Trophoblast cell (in vitro differentiated cells and primary cell): ENCODE measurements at regions not wholly inside any gene's neighbourhood (a gene's known extent, or its start where the extent isn't known, plus 50 kb on each side); places are given as distances from the start of the nearest gene placed in this dataset.
"Not testable (repeated sequence)": the region's sequence is repeated elsewhere in the genome, so short reads cannot be mapped to it uniquely, and the experiment has no call there.

Experiments used
- DNase-seq, 2 donors: peaks; one replicate each; pipeline ENCODE4 v3.0.0-alpha.2; 2016
- H2AFZ ChIP-seq: 2 replicates; pipeline ENCODE4 v1.6.1; 2013; ENCODE audit warnings: low read length, moderate library complexity, mild to moderate bottlenecking; ENCODE audit not compliant: insufficient read depth, poor library complexity
- H2AK5ac ChIP-seq: 2 replicates; pipeline ENCODE4 v1.6.1; 2013; ENCODE audit warnings: mild to moderate bottlenecking, low read length
- H2BK120ac ChIP-seq: 2 replicates; pipeline ENCODE4 v1.6.1; 2013; ENCODE audit warnings: low read length, mild to moderate bottlenecking, moderate library complexity; ENCODE audit not compliant: insufficient read depth, poor library complexity
- H2BK12ac ChIP-seq: 2 replicates; pipeline ENCODE4 v1.6.1; 2013; ENCODE audit warnings: mild to moderate bottlenecking, low read length, moderate library complexity
- H2BK5ac ChIP-seq: 2 replicates; pipeline ENCODE4 v1.6.1; 2013; ENCODE audit warnings: low read length, low read depth, moderate library complexity, mild to moderate bottlenecking; ENCODE audit not compliant: poor library complexity
- H3K14ac ChIP-seq: 2 replicates; pipeline ENCODE4 v1.6.1; 2013; ENCODE audit warnings: mild to moderate bottlenecking, low read length
- H3K18ac ChIP-seq: 2 replicates; pipeline ENCODE4 v1.6.1; 2013; ENCODE audit warnings: mild to moderate bottlenecking, low read length
- H3K23ac ChIP-seq: 2 replicates; pipeline ENCODE4 v1.6.1; 2013; ENCODE audit warnings: low read length
- H3K27ac ChIP-seq: 2 replicates; pipeline ENCODE4 v1.5.1; 2013; ENCODE audit warnings: low read depth, mild to moderate bottlenecking, inconsistent platforms, low read length, moderate library complexity
- H3K27me3 ChIP-seq: 2 replicates; pipeline ENCODE4 v1.6.1; 2013; ENCODE audit warnings: inconsistent platforms, mild to moderate bottlenecking, low read length, moderate library complexity; ENCODE audit not compliant: insufficient read depth
- H3K36me3 ChIP-seq, 2 experiments: 1 replicate in 1 of 2; 2 replicates in 1 of 2; pipeline ENCODE4 v1.6.1; 2013; ENCODE audit warnings: low read length in 2 of 2, mild to moderate bottlenecking in 2 of 2, moderate library complexity in 1 of 2; ENCODE audit not compliant: insufficient read depth in 2 of 2, control insufficient read depth in 1 of 2
- H3K4ac ChIP-seq: 2 replicates; pipeline ENCODE4 v1.6.1; 2013; ENCODE audit warnings: low read depth, mild to moderate bottlenecking, low read length, moderate library complexity
- H3K4me1 ChIP-seq, 2 experiments: 1 replicate in 1 of 2; 2 replicates in 1 of 2; pipeline ENCODE4 v1.6.1; 2013; ENCODE audit warnings: low read length in 2 of 2, mild to moderate bottlenecking in 2 of 2, moderate library complexity in 1 of 2; ENCODE audit not compliant: insufficient read depth in 2 of 2, control insufficient read depth in 1 of 2
- H3K4me2 ChIP-seq: 2 replicates; pipeline ENCODE4 v1.6.1; 2013; ENCODE audit warnings: inconsistent platforms, mild to moderate bottlenecking, low read length, moderate library complexity
- H3K4me3 ChIP-seq: 2 replicates; pipeline ENCODE4 v1.5.1; 2013; ENCODE audit warnings: mild to moderate bottlenecking, low read depth, low read length, inconsistent platforms
- H3K79me1 ChIP-seq: one replicate; pipeline ENCODE4 v1.6.1; 2013; ENCODE audit warnings: low read length
- H3K79me2 ChIP-seq: 2 replicates; pipeline ENCODE4 v1.6.1; 2013; ENCODE audit warnings: low read length, mild to moderate bottlenecking; ENCODE audit not compliant: control insufficient read depth, insufficient read depth, poor library complexity
- H3K9ac ChIP-seq: 2 replicates; pipeline ENCODE4 v1.6.1; 2013; ENCODE audit warnings: mild to moderate bottlenecking, low read length
- H3K9me3 ChIP-seq: 2 replicates; pipeline ENCODE4 v1.6.1; 2013; ENCODE audit warnings: low read depth, mild to moderate bottlenecking, control low read depth, inconsistent platforms, low read length; ENCODE audit not compliant: insufficient read depth
- H4K12ac ChIP-seq: 2 replicates; pipeline ENCODE4 v1.6.1; 2013; ENCODE audit warnings: low read depth, mild to moderate bottlenecking, low read length, moderate library complexity
- H4K8ac ChIP-seq: 2 replicates; pipeline ENCODE4 v1.6.1; 2013; ENCODE audit warnings: low read depth, mild to moderate bottlenecking, low read length, moderate library complexity
- H4K91ac ChIP-seq: one replicate; pipeline ENCODE4 v1.6.1; 2013; ENCODE audit warnings: low read depth, mild to moderate bottlenecking, low read length, moderate library complexity
- WGBS: extraction: QIAGEN DNeasy Blood & Tissue Kit; methylation state at CpG from one replicate; pipeline ENCODE4 v1.1.7; 2013; ENCODE audit warnings: missing lambda C conversion rate; ENCODE audit not compliant: insufficient read length, insufficient coverage; ENCODE audit errors: extremely low coverage; 5-methylcytosine and 5-hydroxymethylcytosine counted together

DNA sequence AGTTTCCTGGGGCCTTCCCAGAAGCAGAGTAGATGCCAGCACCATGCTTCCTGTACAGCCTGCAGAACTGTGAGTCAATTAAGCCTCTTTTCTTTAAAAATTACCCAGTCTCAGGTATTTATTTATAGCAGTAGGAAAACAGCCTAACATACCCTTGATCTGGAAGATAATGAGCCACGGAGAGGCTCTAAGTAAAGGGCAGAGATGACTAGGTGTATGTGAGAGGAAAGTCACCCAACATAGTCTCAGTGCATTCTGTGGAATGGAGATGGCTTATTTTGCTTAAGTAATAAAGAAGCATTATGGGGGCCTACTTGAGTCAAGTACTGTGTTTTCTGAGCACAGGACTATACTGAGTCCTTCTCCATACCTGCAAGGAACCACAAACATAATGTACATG, 199.5 kb downstream of the CPEB2 start:
- Histone ChIP-seq H3K14ac (no peak overlapping the region), H3K27me3 (no peaks in the 10 kb centered on the region), H3K4me3 (no peak overlapping the region), H3K79me1 (no peaks in the 10 kb centered on the region), H2AFZ (no peak overlapping the region), H3K4me2 (no peak overlapping the region), H3K9me3 (no peaks in the 10 kb centered on the region), H3K79me2 (no peaks in the 10 kb centered on the region), H3K4me1 (no peaks in the 10 kb centered on the region), H3K23ac (no peak overlapping the region), H4K91ac (no peak overlapping the region), H2AK5ac (no peak overlapping the region), H4K12ac (no peak overlapping the region), H3K18ac (no peak overlapping the region), H3K27ac (no peak overlapping the region), H2BK12ac (no peak overlapping the region), H2BK120ac (no peak overlapping the region), H3K4ac (no peak overlapping the region), H3K36me3 (no peaks in the 10 kb centered on the region), H3K9ac (no peak overlapping the region), H2BK5ac (no peak overlapping the region), H4K8ac (no peak overlapping the region)
- DNase-seq, result no peak
- no CpG with 5 or more reads among the region's 1 CpG for WGBS

GRCh38 chr4:15202481-15202880, 200.2 kb downstream of the CPEB2 start:
- Histone ChIP-seq H3K9ac (no peak overlapping the region), H3K36me3 (no peaks in the 10 kb centered on the region), H3K79me1 (no peaks in the 10 kb centered on the region), H3K18ac (no peak overlapping the region), H3K27ac (no peak overlapping the region), H2AK5ac (no peak overlapping the region), H2BK5ac (no peak overlapping the region), H2AFZ (no peak overlapping the region), H2BK120ac (no peak overlapping the region), H4K8ac (no peak overlapping the region), H3K27me3 (no peaks in the 10 kb centered on the region), H3K23ac (no peak overlapping the region), H3K4ac (no peak overlapping the region), H3K79me2 (no peaks in the 10 kb centered on the region), H2BK12ac (no peak overlapping the region), H3K4me2 (no peak overlapping the region), H3K9me3 (no peaks in the 10 kb centered on the region), H3K4me3 (no peak overlapping the region), H3K4me1 (no peaks in the 10 kb centered on the region), H4K12ac (no peak overlapping the region), H3K14ac (no peak overlapping the region), H4K91ac (no peak overlapping the region)
- DNase-seq, result no peak
- WGBS, result no CpG with 5 or more reads among the region's 2 CpGs

DNA sequence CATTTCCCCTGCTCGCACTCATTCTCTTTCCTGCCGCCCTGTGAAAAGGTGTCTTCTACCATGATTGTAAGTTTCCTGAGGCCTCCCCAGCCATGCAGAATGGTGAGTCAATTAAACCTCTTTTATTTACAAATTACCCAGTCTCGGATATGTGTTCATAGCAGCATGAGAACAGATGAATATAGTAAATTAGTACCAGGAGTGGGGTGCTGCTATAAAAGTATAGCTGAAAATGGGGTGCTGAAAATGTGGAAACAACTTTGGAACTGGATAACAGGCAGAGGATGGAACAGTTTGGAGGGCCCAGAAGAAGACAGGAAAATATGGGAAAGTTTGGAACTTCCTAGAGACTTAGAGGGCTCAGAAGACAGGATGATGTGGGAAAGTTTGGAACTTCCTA, 204.2 kb downstream of the CPEB2 start:
- not testable (repeated sequence) for H4K12ac ChIP-seq, H3K4me2 ChIP-seq, H3K36me3 ChIP-seq, H3K79me2 ChIP-seq, H2BK120ac ChIP-seq, H2BK12ac ChIP-seq, H3K14ac ChIP-seq, DNase-seq, H3K4ac ChIP-seq, H2AK5ac ChIP-seq, H2AFZ ChIP-seq, H3K9ac ChIP-seq, H3K9me3 ChIP-seq, H3K23ac ChIP-seq, H3K79me1 ChIP-seq, H3K27ac ChIP-seq, H3K4me1 ChIP-seq, H3K4me3 ChIP-seq, H3K27me3 ChIP-seq, H2BK5ac ChIP-seq, H4K91ac ChIP-seq, H3K18ac ChIP-seq, H4K8ac ChIP-seq
- no CpG with 5 or more reads among the region's 3 CpGs for WGBS

- no peaks in the 10 kb centered on the region for H3K27me3 ChIP-seq
- no peak overlapping the region for H2BK12ac ChIP-seq
- H4K91ac ChIP-seq, result no peak overlapping the region
- H3K23ac ChIP-seq, result no peak overlapping the region
- no peak overlapping the region for H2BK5ac ChIP-seq
- DNase-seq, result no peak
- H3K4me1 ChIP-seq, result no peaks in the 10 kb centered on the region
- H4K12ac ChIP-seq, result no peak overlapping the region
- H3K14ac ChIP-seq, result no peak overlapping the region
- no peak overlapping the region for H3K9ac ChIP-seq
- H3K18ac ChIP-seq, result no peak overlapping the region
- no peaks in the 10 kb centered on the region for H3K36me3 ChIP-seq
- no peaks in the 10 kb centered on the region for H3K9me3 ChIP-seq
- H3K4me2 ChIP-seq, result no peak overlapping the region
- no peak overlapping the region for H2AK5ac ChIP-seq
- no peaks in the 10 kb centered on the region for H3K79me2 ChIP-seq
- H4K8ac ChIP-seq, result no peak overlapping the region
- WGBS, result no CpG with 5 or more reads among the region's 6 CpGs
- no peak overlapping the region for H3K4me3 ChIP-seq
- no peaks in the 10 kb centered on the region for H3K79me1 ChIP-seq
- no peak overlapping the region for H2BK120ac ChIP-seq
- H3K27ac ChIP-seq, result no peak overlapping the region
- no peak overlapping the region for H2AFZ ChIP-seq
- H3K4ac ChIP-seq, result no peak overlapping the region
Measured at GRCh38 chr4:15213302-15213970, 211.2 kb downstream of the CPEB2 start.
